Osteoblast (primary cell): ENCODE measurements at regions not wholly inside any gene's neighbourhood (a gene's known extent, or its start where the extent isn't known, plus 50 kb on each side); places are given as distances from the start of the nearest gene placed in this dataset.

ENCODE experiments used
- DNase-seq: peaks from one replicate; pipeline ENCODE4 v3.0.0; 2011; ENCODE audit warnings: low spot score, mixed read lengths; ENCODE audit not compliant: insufficient read length; ENCODE audit errors: missing footprints
- H2AFZ ChIP-seq: 2 replicates; pipeline ENCODE4 v1.6.0; 2011; ENCODE audit warnings: mild to moderate bottlenecking, low read length
- H3K27ac ChIP-seq: 2 replicates; pipeline ENCODE4 v1.5.1; 2011; ENCODE audit warnings: mild to moderate bottlenecking, low read depth, low read length, moderate library complexity
- H3K27me3 ChIP-seq: 2 replicates; pipeline ENCODE4 v1.6.0; 2012; ENCODE audit warnings: mild to moderate bottlenecking, control low read depth, inconsistent platforms, low read length, moderate library complexity; ENCODE audit not compliant: insufficient read depth
- H3K36me3 ChIP-seq: 2 replicates; pipeline ENCODE4 v1.5.1; 2011; ENCODE audit warnings: mild to moderate bottlenecking, low read length, control low read depth, moderate library complexity; ENCODE audit not compliant: insufficient read depth
- H3K4me1 ChIP-seq: 2 replicates; pipeline ENCODE4 v1.5.1; 2011; ENCODE audit warnings: mild to moderate bottlenecking, low read length, control low read depth, moderate library complexity; ENCODE audit not compliant: insufficient read depth
- H3K4me2 ChIP-seq: 2 replicates; pipeline ENCODE4 v1.6.0; 2011; ENCODE audit warnings: mild to moderate bottlenecking, low read length; ENCODE audit not compliant: insufficient read depth
- H3K4me3 ChIP-seq: fragments of 200-600 bp; sonication (generic); 3 replicates; pipeline ENCODE4 v1.5.1; 2012; ENCODE audit warnings: mild to moderate bottlenecking, low read length, inconsistent platforms; ENCODE audit not compliant: insufficient read depth
- H3K79me2 ChIP-seq: 2 replicates; pipeline ENCODE4 v1.6.0; 2012; ENCODE audit warnings: mild to moderate bottlenecking, low read length, control low read depth, inconsistent platforms; ENCODE audit not compliant: insufficient read depth
- H3K9me3 ChIP-seq: 2 replicates; pipeline ENCODE4 v1.5.1; 2011; ENCODE audit warnings: low read depth, low read length, control low read depth
- H4K20me1 ChIP-seq: 2 replicates; pipeline ENCODE4 v1.6.0; 2012; ENCODE audit warnings: mild to moderate bottlenecking, low read length, control low read depth; ENCODE audit not compliant: insufficient read depth
- TF ChIP-seq, protein P1 (sequence below): IDR thresholded peaks from 2 replicates; pipeline ENCODE4 v1.5.1; 2011; ENCODE audit warnings: mild to moderate bottlenecking, low read depth, low read length, moderate library complexity; ENCODE audit errors: extremely low read depth

DNA sequence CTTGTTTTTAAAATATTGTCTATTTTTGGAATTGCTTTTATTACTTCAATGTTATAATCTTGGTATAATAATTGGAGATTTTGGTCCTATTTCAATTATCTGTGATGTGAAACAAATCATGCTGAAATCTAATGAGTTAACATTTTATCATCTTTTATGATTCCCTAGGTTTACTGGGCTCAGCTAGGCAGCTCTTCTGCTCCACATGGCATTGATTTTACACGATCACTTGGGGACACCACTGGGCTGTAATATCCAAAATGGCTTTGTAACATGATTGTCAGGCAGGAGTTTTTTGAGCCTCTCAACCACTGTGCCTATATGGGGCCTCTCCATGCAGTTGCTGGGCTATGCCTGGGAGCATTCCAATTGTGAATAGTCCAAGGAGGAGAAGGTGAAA is 163.3 kb downstream of the PYDC2 start:
- Histone ChIP-seq H2AFZ (no peak overlapping the region), H3K4me2 (no peak overlapping the region), H3K79me2 (no peaks in the 10 kb centered on the region), H3K4me3 (no peak overlapping the region), H3K27me3 (no peaks in the 10 kb centered on the region), H4K20me1 (no peaks in the 10 kb centered on the region), H3K36me3 (no peaks in the 10 kb centered on the region), H3K9me3 (no peaks in the 10 kb centered on the region), H3K27ac (no peak overlapping the region), H3K4me1 (no peaks in the 10 kb centered on the region)
- DNase-seq, result no peak
- TF ChIP-seq, protein P1, sequence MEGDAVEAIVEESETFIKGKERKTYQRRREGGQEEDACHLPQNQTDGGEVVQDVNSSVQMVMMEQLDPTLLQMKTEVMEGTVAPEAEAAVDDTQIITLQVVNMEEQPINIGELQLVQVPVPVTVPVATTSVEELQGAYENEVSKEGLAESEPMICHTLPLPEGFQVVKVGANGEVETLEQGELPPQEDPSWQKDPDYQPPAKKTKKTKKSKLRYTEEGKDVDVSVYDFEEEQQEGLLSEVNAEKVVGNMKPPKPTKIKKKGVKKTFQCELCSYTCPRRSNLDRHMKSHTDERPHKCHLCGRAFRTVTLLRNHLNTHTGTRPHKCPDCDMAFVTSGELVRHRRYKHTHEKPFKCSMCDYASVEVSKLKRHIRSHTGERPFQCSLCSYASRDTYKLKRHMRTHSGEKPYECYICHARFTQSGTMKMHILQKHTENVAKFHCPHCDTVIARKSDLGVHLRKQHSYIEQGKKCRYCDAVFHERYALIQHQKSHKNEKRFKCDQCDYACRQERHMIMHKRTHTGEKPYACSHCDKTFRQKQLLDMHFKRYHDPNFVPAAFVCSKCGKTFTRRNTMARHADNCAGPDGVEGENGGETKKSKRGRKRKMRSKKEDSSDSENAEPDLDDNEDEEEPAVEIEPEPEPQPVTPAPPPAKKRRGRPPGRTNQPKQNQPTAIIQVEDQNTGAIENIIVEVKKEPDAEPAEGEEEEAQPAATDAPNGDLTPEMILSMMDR, result no peak

DNA sequence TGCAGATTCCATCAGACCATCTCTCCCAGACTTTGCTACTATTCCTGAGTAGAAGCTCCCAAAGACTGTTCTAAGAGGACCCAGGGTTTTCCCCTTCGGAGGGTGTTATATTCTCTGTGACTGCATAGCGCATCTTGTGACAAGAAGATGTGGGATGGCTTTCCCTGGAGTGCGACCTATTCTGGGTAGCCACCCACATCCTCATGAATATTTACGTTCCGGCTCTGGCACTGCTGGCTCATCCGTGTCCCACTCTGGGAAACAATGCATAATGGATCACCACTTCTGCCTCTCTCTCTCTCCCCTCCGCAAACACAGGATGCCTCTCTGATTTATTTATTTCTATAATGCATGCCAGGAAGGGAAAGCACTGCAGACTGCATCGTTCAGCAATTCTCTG is 166.1 kb downstream of the PYDC2 start:
- H3K4me2 ChIP-seq, result no peak overlapping the region
- H3K27me3 ChIP-seq, result no peaks in the 10 kb centered on the region
- H2AFZ ChIP-seq, result no peak overlapping the region
- H3K79me2 ChIP-seq, result no peaks in the 10 kb centered on the region
- no peaks in the 10 kb centered on the region for H3K4me1 ChIP-seq
- no peaks in the 10 kb centered on the region for H3K36me3 ChIP-seq
- no peak overlapping the region for H3K27ac ChIP-seq
- no peak overlapping the region for H3K4me3 ChIP-seq
- no peaks in the 10 kb centered on the region for H4K20me1 ChIP-seq
- no peaks in the 10 kb centered on the region for H3K9me3 ChIP-seq
- TF ChIP-seq, protein P1, result no peak
- no peak for DNase-seq

DNA sequence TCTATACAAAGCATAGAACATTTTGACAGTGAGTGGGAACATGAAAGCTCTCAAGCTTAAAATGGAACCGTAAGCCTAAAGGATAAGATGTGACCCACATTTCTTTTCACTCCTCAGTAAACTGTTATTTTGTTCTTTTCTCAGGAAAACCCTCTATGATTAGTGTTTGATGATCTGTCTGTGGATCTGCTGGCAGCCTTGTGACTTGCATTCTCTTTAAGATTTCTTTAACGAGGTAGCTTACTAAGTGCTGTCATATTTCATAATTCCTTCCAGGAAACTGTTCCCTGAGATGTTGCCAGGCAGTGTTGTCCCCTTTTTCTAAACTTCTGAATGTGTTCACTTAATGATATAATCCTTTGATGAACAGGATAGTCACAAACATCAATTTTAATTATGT is 167.6 kb downstream of the PYDC2 start:
- H3K79me2 ChIP-seq, result no peaks in the 10 kb centered on the region
- H3K4me2 ChIP-seq, result no peak overlapping the region
- H3K27ac ChIP-seq, result no peak overlapping the region
- TF ChIP-seq, protein P1, result no peak
- no peak overlapping the region for H2AFZ ChIP-seq
- H3K4me1 ChIP-seq, result no peaks in the 10 kb centered on the region
- H3K27me3 ChIP-seq, result no peaks in the 10 kb centered on the region
- no peak for DNase-seq
- H3K36me3 ChIP-seq, result no peaks in the 10 kb centered on the region
- H3K4me3 ChIP-seq, result no peak overlapping the region
- no peaks in the 10 kb centered on the region for H3K9me3 ChIP-seq
- no peaks in the 10 kb centered on the region for H4K20me1 ChIP-seq

DNA sequence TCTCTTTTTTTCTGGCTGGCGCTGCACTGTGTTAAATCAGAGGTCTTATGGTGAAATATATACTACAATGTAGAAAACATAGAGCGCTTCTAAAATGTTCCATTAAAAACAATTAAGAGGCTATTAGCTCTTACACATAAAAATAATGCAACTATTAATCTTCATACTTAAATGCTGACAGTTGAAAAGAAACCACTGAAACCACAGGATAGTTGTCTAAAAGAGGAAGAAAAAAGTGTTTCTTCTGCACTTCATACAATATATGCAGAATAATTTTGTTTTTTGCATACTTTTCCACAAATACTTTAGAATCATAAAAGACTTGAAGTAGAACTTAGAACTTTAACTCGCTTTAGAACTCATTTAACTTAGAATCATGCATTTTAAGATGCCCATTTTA is 170.5 kb downstream of the PYDC2 start:
- H2AFZ ChIP-seq, result no peak overlapping the region
- no peak overlapping the region for H3K4me2 ChIP-seq
- no peaks in the 10 kb centered on the region for H3K4me1 ChIP-seq
- no peaks in the 10 kb centered on the region for H3K27me3 ChIP-seq
- no peak overlapping the region for H3K27ac ChIP-seq
- TF ChIP-seq, protein P1, result no peak
- no peak for DNase-seq
- no peak overlapping the region for H3K4me3 ChIP-seq
- H4K20me1 ChIP-seq, result no peaks in the 10 kb centered on the region
- no peaks in the 10 kb centered on the region for H3K36me3 ChIP-seq
- H3K9me3 ChIP-seq, result peaks cover 2% of the 10 kb centered on the region
- no peaks in the 10 kb centered on the region for H3K79me2 ChIP-seq
